ENCODE measurements at regions not wholly inside any gene's neighbourhood (a gene's known extent, or its start where the extent isn't known, plus 50 kb on each side); places are given as distances from the start of the nearest gene placed in this dataset.

- H3K4me3 ChIP-seq (ENCODE audit: low read depth, low read length) = no peak overlapping the region
- TF ChIP-seq CTCF (IDR thresholded peaks at IDR 0.05; ENCODE audit: control insufficient read depth, extremely low read depth, insufficient read depth) = no peak
- no peak for DNase-seq (ENCODE audit: low read depth)
Measured at GRCh38 chr2:12006850-12007249, 260.4 kb downstream of the LPIN1 start.

- TF ChIP-seq CTCF (IDR thresholded peaks at IDR 0.05; ENCODE audit: control insufficient read depth, extremely low read depth, insufficient read depth) = no peak
- no peak for DNase-seq (ENCODE audit: low read depth)
- H3K4me3 ChIP-seq (ENCODE audit: low read depth, low read length) = no peak overlapping the region
Measured at GRCh38 chr2:12007282-12007681, 260.9 kb downstream of the LPIN1 start.

GRCh38 chr2:12008425-12009061, 262.1 kb downstream of the LPIN1 start:
- H3K4me3 ChIP-seq (ENCODE audit: low read depth, low read length) = no peak overlapping the region
- no peak for DNase-seq (ENCODE audit: low read depth)
- no peak for TF ChIP-seq CTCF (IDR thresholded peaks at IDR 0.05; ENCODE audit: control insufficient read depth, extremely low read depth, insufficient read depth)

- DNase-seq (ENCODE audit: low read depth) = no peak
- TF ChIP-seq CTCF (IDR thresholded peaks at IDR 0.05; ENCODE audit: control insufficient read depth, extremely low read depth, insufficient read depth) = no peak
- no peak overlapping the region for H3K4me3 ChIP-seq (ENCODE audit: low read depth, low read length)
Measured at GRCh38 chr2:12009323-12009905, 263.0 kb downstream of the LPIN1 start.

- no peak overlapping the region for H3K4me3 ChIP-seq (ENCODE audit: low read depth, low read length)
- no peak for TF ChIP-seq CTCF (IDR thresholded peaks at IDR 0.05; ENCODE audit: control insufficient read depth, extremely low read depth, insufficient read depth)
- DNase-seq (ENCODE audit: low read depth) = no peak
Measured at GRCh38 chr2:12010059-12010458, 263.6 kb downstream of the LPIN1 start.

GRCh38 chr2:12010779-12011178, 264.3 kb downstream of the LPIN1 start:
- DNase-seq (ENCODE audit: low read depth) = no peak
- no peak for TF ChIP-seq CTCF (IDR thresholded peaks at IDR 0.05; ENCODE audit: control insufficient read depth, extremely low read depth, insufficient read depth)
- H3K4me3 ChIP-seq (ENCODE audit: low read depth, low read length) = no peak overlapping the region

All from LNCaP clone FGC (cell line).